ENCODE measurements at regions not wholly inside any gene's neighbourhood (a gene's known extent, or its start where the extent isn't known, plus 50 kb on each side); places are given as distances from the start of the nearest gene placed in this dataset.
A peak's percentile ranks its signal among the peaks of the same experiment; 100 is the strongest.

GRCh38 chr4:66923081-66923865, 622.0 kb downstream of the CENPC start:
- no peak for DNase-seq

GRCh38 chr4:66921433-66921832, 623.9 kb downstream of the CENPC start:
- DNase-seq = no peak

DNA sequence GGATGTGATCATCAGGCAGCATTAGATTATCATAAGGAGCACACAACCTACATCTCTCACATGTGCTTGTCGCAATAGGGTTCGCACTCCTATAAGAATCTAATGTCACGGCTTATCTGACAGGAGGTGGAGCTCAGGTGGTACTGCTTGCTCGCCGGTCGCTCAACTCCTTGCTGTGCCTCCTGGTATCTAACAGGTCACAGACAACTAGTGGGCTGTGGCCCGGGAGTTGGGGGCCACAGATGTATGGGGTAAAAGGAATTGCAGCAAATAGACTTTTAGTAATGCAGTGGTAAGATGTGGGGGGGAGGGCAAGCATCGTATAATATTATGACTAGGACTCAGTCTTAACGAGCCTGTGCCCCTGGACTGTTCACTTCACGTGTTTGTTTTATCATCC, 624.8 kb downstream of the CENPC start:
- no peak for DNase-seq

- no peak for DNase-seq
Measured at GRCh38 chr4:66911880-66912279, 633.4 kb downstream of the CENPC start.

DNA sequence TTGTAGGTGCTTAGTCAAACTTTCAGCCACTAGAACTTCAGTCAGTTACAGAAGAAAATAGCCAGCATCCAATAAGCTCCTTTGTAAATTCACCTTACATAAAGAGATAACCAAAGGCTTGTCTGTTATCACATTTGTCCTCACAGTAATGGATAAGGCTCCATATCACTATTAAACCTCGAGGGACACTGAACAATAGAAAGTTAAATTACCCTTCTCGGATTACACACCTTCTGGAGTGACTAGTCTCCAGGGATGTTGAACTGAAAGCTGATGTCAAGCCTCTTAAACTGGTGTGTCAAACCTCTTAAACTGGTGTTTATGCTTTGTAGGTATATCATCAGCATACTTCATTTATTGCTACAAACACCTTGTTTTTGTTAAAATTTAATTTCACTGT, 639.0 kb downstream of the CENPC start:
- DNase-seq = peak; percentile 96

DNA sequence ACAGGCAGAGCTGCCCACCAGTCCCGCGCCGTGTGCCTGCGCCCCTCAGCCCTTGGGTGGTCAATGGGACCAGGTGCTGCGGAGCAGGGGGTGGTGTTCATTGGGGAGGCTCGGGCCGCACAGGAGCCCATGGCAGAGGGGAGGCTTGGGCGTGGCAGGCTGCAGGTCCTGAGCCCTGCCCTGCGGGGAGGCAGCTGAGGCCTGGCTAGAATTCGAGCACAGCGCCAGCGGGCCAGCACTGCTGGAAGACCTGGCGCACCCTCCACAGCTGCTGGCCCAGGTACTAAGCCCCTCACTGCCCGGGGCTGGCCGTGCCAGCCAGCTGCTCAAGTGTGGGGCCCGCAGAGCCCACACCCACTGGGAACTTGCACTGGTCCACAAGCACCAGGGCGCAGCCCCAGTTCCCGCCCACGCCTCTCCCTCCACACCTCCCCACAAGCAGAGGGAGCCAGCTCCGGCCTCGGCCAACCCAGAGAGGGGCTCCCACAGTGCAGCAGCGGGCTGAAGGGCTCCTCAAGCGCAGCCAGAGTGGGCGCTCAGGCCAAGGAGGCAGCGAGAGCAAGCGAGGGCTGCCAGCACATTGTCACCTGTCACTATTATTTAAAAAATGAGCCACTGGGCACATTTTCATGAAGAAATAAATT, 645.8 kb downstream of the CENPC start:
- no peak for DNase-seq

DNA sequence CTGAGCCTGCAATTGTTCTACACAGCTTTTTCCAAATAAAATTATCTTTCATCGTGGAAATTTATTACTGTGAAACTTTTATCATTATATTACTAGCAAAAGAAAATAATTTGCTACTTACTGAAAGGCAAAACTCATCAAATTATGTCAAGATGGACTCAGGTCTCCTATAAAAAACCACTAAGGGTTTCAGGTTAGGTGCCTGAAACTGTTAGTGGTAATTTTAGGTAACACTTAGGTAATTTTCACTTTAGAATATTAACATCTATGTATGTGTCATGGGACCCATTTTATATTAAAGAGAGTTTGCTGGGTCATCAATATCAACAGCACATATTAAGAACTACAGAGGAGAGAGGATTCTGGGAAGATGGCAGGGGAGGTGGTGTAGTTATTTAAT, 651.5 kb downstream of the CENPC start:
- no peak for DNase-seq

- no peak for DNase-seq
Measured at GRCh38 chr4:66887061-66887460, 658.2 kb downstream of the CENPC start.

- no peak for DNase-seq
Measured at GRCh38 chr4:66885501-66886165, 659.7 kb downstream of the CENPC start.

GRCh38 chr4:66876946-66877345, 668.4 kb downstream of the CENPC start:
- no peak for DNase-seq

GRCh38 chr4:66872661-66873060, 672.6 kb downstream of the CENPC start:
- no peak for DNase-seq

DNA sequence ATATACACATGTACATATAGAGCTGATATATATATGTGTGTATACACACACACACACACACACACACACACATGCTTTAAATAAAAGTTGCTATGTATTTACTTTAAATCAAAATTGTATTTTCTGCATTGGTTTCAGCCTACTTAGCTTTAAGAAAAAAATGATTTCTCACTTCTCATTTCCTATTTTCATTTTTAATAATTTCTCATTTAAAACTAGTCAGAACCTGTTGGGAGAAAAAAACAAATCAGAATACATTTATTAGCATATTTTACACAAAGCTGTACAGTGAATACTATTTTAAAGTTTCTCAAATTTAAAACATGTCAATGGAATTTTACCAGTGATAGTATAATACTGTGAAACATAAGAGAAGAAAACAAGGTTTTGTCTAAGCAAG, 681.8 kb downstream of the CENPC start:
- DNase-seq = no peak

DNA sequence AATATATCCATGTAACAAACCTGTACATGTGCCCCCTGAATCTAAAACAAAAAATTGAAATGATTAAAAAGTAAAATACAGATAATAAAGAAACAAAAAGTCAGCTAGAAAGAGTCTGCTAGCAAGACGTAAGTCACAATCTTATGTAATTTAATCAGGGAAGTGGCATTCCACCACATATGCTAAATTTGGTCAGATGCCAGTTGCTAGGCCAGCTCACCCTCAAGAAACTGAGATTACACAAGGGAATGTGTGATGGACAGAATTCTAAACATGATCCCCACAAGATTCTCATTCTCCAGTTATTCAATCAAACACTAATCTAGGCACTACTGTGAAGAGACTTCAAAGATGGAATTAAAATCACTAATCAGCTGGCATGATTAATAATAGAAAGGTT, 689.3 kb downstream of the CENPC start:
- peak; percentile 8 for DNase-seq

DNA sequence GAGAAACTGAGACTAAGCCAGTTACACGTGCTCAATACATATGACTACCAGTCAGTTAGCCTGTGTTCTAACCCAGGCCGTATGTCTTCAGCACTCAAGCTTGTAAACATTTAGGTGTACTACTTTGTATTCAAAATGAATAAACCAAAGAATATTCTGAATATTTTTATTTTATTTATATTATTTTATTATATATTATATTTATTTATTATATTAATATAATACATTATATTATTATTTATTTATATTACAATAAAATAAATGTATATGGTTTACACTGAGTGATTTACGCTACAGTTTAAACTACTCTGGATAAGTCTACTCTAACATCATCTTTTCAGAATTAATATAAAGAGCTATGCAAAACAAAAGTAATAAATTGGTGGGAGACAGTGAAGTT, 691.5 kb downstream of the CENPC start:
- no peak for DNase-seq

DNA sequence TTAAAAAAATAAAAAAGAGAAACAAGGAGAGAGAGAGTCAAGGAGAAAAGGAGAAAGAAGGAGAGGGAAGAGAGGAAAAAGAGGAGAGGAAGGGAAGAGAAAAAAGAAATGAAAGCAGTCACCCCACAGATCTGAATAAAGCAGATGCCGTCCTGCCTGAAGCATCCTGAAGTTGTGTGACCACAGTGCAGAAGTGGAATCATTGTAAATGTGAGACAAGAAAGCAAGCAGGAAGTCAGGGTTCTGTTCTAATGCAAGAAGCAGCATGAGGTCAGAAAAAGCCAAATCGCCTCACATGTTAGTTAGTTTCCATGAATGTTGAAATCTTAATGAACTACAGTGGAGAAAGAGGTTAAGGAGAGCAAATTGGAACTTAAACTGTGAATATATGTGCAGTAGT, 692.5 kb downstream of the CENPC start:
- no peak for DNase-seq

- DNase-seq = no peak
Measured at GRCh38 chr4:66849596-66849995, 695.7 kb downstream of the CENPC start.

- DNase-seq = no peak
Measured at GRCh38 chr4:66842724-66843088, 702.6 kb downstream of the CENPC start.

DNA sequence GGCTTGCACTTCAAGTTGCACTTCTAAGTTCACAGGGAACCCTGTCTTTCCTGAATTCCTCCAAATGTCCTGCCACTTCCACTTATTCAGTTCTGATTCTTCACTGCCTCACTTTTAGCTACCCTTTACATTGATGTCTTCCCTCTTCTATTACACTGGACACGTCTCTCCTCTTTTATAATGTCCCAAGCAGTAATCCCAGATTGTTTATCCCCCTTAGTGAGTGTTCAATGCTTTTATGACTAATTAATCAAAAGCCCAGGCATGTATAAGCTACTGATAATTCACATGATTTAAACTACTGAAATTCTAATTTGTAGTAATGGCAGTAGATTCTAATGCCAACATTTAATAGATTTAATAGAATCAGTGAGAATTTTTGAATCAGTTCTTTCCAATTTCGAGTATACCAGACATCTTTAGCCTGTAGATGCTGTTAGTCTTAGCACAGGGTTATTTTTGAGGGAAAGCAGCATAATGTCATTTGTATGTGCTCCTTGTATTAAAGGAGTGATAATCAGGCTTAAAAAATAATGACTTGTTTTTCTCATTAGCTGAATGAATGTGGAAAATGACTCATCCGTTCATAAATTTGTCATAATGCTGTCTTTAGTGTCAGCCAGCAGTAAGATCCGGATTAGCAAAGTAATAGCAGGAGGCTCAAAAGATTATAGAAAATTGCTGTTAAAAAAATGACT, 703.1 kb downstream of the CENPC start:
- DNase-seq = peak; percentile 23

DNA sequence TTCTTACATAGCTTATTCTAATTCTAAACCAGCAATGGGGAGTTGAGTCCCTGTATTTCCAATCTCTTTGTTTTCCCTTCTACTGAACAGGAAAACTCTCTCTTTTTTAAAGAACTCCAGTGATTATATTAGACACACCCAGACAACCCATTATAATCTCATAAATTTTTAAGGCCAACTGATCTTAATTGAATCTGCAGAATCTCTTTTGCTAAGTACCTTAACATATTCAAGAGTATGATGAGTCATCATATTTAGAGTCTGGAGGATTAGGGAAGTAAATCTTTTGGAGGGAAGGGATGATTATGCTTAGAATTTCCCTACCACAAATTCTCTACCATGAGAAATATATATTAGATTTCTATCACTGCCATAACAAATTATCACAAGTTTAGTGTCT, 705.1 kb downstream of the CENPC start:
- DNase-seq = no peak

DNA sequence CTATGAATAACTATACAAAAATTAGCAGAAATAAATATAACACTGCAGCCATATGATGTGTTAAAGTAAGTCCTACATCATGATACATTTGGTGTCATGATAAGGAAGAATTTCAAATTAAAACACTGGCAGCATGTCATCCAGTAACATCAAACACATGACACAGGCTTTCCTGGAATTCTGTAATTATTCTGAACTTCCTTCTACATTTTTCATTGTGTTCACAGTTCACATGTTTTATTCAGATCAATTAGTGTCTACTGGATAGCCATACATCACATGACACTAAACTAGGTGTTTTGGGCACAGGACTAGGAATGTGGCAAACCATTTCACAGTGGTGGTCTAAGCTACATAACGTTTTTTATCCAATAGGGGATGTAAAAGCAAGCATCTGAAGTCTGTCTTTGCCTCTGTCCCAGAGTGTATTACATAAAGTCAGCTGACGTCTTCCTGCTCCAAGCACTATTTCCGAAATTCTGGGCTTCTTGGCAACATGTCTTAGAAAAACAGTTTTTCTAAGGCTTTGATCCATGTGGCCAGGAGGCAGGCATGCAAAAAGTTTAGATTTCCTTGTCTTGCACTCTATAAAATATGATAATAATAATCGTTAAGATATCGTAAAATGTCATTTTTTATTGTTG, 707.9 kb downstream of the CENPC start:
- DNase-seq = no peak

DNA sequence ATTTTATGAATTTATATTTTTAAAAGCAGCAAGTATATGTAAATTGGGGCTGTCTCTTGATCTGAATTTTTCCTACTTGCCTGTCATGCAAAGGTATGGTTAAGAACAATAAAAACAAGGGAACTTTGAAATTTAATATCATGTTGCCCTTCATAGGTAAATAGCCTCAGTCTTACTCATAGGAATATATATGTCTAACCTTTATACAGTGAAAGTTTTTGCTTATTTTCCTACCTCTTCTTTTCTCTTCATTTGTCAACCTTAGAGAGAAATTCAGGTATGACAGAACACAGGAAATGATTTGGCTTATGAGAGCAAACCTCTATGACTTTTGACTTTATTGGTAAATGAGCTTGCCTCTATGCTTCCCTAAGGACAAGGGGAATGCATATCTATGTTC, 716.0 kb downstream of the CENPC start:
- no peak for DNase-seq

DNA sequence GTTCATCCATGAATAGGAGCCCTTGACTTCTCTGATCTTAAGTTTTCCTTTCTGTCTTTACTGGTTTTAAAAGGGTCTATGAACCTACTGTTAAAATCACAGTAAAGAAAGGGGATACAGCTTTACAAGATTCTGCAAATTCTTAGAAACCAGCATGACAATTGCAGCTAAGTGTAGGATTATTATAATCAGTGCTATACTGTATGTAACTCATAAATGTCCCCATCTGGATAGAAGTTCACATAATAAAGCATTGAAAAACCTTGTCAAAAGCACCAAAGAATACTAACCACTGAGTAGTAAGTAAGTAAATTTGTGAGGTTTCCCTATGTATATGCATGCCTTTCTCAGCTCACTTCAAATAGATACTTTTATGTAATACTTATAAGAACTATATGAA, 724.6 kb downstream of the CENPC start:
- DNase-seq = no peak

- DNase-seq = no peak
Measured at GRCh38 chr4:66814277-66814676, 731.0 kb downstream of the CENPC start.
